ENCODE measurements at regions not wholly inside any gene's neighbourhood (a gene's known extent, or its start where the extent isn't known, plus 50 kb on each side); places are given as distances from the start of the nearest gene placed in this dataset.

DNA sequence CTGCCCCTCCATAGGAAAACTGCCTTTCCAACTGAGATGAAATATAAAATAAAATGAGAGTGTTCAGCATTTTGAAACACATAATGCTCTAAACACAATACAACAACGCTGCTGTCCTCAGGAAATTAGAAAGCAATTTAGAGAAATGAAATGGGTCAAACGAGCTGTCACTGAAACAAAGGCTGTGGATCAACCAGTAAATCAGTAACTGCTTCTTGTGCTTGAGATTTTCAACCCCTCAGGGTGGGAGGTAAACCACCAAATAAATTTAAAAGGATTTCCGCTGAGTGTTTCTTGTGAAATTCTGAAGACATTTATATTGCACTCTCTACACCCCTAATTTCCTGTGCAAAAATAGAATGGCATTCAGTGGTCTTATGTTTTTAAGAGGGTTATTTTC is 657.1 kb upstream of the SEL1L start:
- TF ChIP-seq, protein P1, sequence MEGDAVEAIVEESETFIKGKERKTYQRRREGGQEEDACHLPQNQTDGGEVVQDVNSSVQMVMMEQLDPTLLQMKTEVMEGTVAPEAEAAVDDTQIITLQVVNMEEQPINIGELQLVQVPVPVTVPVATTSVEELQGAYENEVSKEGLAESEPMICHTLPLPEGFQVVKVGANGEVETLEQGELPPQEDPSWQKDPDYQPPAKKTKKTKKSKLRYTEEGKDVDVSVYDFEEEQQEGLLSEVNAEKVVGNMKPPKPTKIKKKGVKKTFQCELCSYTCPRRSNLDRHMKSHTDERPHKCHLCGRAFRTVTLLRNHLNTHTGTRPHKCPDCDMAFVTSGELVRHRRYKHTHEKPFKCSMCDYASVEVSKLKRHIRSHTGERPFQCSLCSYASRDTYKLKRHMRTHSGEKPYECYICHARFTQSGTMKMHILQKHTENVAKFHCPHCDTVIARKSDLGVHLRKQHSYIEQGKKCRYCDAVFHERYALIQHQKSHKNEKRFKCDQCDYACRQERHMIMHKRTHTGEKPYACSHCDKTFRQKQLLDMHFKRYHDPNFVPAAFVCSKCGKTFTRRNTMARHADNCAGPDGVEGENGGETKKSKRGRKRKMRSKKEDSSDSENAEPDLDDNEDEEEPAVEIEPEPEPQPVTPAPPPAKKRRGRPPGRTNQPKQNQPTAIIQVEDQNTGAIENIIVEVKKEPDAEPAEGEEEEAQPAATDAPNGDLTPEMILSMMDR (IDR thresholded peaks at IDR 0.05; ENCODE audit: poor library complexity, severe bottlenecking): no peak
- TF ChIP-seq MXI1 (conservative IDR thresholded peaks at IDR 0.05; ENCODE audit: poor library complexity, severe bottlenecking) (no peak), POLR2AphosphoS5 (IDR thresholded peaks at IDR 0.05) (no peak), EZH2 (IDR thresholded peaks at IDR 0.05; ENCODE audit: borderline replicate concordance, insufficient read depth, low read length, poor library complexity, severe bottlenecking) (no peak), SMC3 (conservative IDR thresholded peaks at IDR 0.05; ENCODE audit: poor library complexity) (no peak), TAF1 (IDR thresholded peaks at IDR 0.05; ENCODE audit: low read depth) (no peak)
- TF ChIP-seq, protein P2, sequence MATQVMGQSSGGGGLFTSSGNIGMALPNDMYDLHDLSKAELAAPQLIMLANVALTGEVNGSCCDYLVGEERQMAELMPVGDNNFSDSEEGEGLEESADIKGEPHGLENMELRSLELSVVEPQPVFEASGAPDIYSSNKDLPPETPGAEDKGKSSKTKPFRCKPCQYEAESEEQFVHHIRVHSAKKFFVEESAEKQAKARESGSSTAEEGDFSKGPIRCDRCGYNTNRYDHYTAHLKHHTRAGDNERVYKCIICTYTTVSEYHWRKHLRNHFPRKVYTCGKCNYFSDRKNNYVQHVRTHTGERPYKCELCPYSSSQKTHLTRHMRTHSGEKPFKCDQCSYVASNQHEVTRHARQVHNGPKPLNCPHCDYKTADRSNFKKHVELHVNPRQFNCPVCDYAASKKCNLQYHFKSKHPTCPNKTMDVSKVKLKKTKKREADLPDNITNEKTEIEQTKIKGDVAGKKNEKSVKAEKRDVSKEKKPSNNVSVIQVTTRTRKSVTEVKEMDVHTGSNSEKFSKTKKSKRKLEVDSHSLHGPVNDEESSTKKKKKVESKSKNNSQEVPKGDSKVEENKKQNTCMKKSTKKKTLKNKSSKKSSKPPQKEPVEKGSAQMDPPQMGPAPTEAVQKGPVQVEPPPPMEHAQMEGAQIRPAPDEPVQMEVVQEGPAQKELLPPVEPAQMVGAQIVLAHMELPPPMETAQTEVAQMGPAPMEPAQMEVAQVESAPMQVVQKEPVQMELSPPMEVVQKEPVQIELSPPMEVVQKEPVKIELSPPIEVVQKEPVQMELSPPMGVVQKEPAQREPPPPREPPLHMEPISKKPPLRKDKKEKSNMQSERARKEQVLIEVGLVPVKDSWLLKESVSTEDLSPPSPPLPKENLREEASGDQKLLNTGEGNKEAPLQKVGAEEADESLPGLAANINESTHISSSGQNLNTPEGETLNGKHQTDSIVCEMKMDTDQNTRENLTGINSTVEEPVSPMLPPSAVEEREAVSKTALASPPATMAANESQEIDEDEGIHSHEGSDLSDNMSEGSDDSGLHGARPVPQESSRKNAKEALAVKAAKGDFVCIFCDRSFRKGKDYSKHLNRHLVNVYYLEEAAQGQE (IDR thresholded peaks at IDR 0.05; ENCODE audit: borderline replicate concordance): no peak
